MCF 10A (cell line): ENCODE measurements at regions not wholly inside any gene's neighbourhood (a gene's known extent, or its start where the extent isn't known, plus 50 kb on each side); places are given as distances from the start of the nearest gene placed in this dataset.

Source experiments
- BruUV-seq: library from RNA; stranded (reverse); fragments of 400-500 nt; replicated peaks from 2 replicates; lab custom pipeline; 2021; lab: Mats Ljungman, UMichigan
- CTCF ChIA-PET: fragments of 300-600 bp; sonication (Branson Sonifier 250); formaldehyde crosslinking; extraction: SDS; loops from one replicate; lab custom pipeline; 2021; ENCODE audit warnings: antibody characterized with exemption, inconsistent platforms; lab: Yijun Ruan, JAX
- POLR2A ChIA-PET: fragments of 300-600, 350-650 bp; sonication (Branson Sonifier 250); formaldehyde crosslinking; extraction: SDS; loops from one replicate; lab custom pipeline; 2020; ENCODE audit warnings: antibody characterized with exemption, inconsistent platforms; lab: Yijun Ruan, JAX
- DNase-seq: peaks from one replicate; pipeline ENCODE4 v3.0.0-alpha.2; 2018; ENCODE audit not compliant: unreplicated experiment
- H3K27ac Mint-ChIP-seq: one replicate; pipeline ENCODE4 v1.8.0; 2022; ENCODE audit warnings: mild to moderate bottlenecking, low read depth, mixed read lengths; ENCODE audit not compliant: unreplicated experiment
- H3K27me3 Mint-ChIP-seq: one replicate; pipeline ENCODE4 v1.8.0; 2022; ENCODE audit warnings: mixed read lengths; ENCODE audit not compliant: insufficient read depth, unreplicated experiment
- H3K36me3 Mint-ChIP-seq: one replicate; pipeline ENCODE4 v1.8.0; 2022; ENCODE audit warnings: mild to moderate bottlenecking, moderate library complexity, mixed read lengths; ENCODE audit not compliant: insufficient read depth, unreplicated experiment
- H3K4me1 Mint-ChIP-seq: one replicate; pipeline ENCODE4 v1.8.0; 2022; ENCODE audit warnings: mixed read lengths; ENCODE audit not compliant: insufficient read depth, unreplicated experiment
- H3K4me3 Mint-ChIP-seq: one replicate; pipeline ENCODE4 v1.8.0; 2022; ENCODE audit warnings: mild to moderate bottlenecking, moderate library complexity, mixed read lengths; ENCODE audit not compliant: unreplicated experiment
- H3K9me3 Mint-ChIP-seq: one replicate; pipeline ENCODE4 v1.8.0; 2022; ENCODE audit warnings: mixed read lengths; ENCODE audit not compliant: unreplicated experiment
- CTCF ChIP-seq: fragments of 200-600 bp; IDR thresholded peaks from one replicate; pipeline ENCODE4 v1.8.0; 2022; ENCODE audit warnings: antibody characterized with exemption, mild to moderate bottlenecking; ENCODE audit not compliant: unreplicated experiment
- intact Hi-C: fragments of 100-400 bp; cut with micrococcal nuclease; formaldehyde crosslinking; loops from 2 replicates; pipeline ENCODE4 v1.14.1; 2022

GRCh38 chr12:23221926-23222325 is 597.0 kb downstream of the ETNK1 start:
- no peak for DNase-seq
- intact Hi-C loops = no loop called here
- ChIA-PET CTCF (interaction anchor here (0.6 to 2.4 kb wide), 7 partner anchors 16 to 607 kb away, joined by 3 to 15 read pairs (median 3); no protein-coding TSS in a partner anchor), POLR2A (no interaction called here)
- BruUV-seq = no TSS peak
- H3K4me1 Mint-ChIP-seq = no peaks in the 10 kb centered on the region
- peaks cover 9% of the 10 kb centered on the region for H3K27me3 Mint-ChIP-seq
- H3K4me3 Mint-ChIP-seq = no peak overlapping the region
- no peaks in the 10 kb centered on the region for H3K36me3 Mint-ChIP-seq
- no peaks in the 10 kb centered on the region for H3K9me3 Mint-ChIP-seq
- H3K27ac Mint-ChIP-seq = no peak overlapping the region
- no peak for TF ChIP-seq CTCF

GRCh38 chr12:23222801-23223200 is 597.8 kb downstream of the ETNK1 start:
- Mint-ChIP-seq H3K36me3 (no peaks in the 10 kb centered on the region), H3K4me1 (no peaks in the 10 kb centered on the region), H3K4me3 (no peak overlapping the region), H3K9me3 (no peaks in the 10 kb centered on the region), H3K27ac (no peak overlapping the region), H3K27me3 (peaks cover 9% of the 10 kb centered on the region)
- no peak for TF ChIP-seq CTCF
- no TSS peak for BruUV-seq
- POLR2A ChIA-PET = no interaction called here
- CTCF ChIA-PET = interaction anchor here (0.7 kb wide), 1 partner anchor 12 kb away, joined by 3 read pairs; no protein-coding TSS in a partner anchor
- intact Hi-C loops = no loop called here
- DNase-seq = no peak

GRCh38 chr12:23228101-23228500 is 603.1 kb downstream of the ETNK1 start:
- Mint-ChIP-seq H3K4me3 (no peak overlapping the region), H3K36me3 (no peaks in the 10 kb centered on the region), H3K27me3 (peaks cover 9% of the 10 kb centered on the region), H3K9me3 (no peaks in the 10 kb centered on the region), H3K27ac (no peak overlapping the region), H3K4me1 (no peaks in the 10 kb centered on the region)
- ChIA-PET POLR2A (no interaction called here), CTCF (no interaction called here)
- no peak for DNase-seq
- no TSS peak for BruUV-seq
- no peak for TF ChIP-seq CTCF
- intact Hi-C loops = no loop called here

- ChIA-PET CTCF (no interaction called here), POLR2A (no interaction called here)
- no peaks in the 10 kb centered on the region for H3K9me3 Mint-ChIP-seq
- H3K36me3 Mint-ChIP-seq = no peaks in the 10 kb centered on the region
- no peak overlapping the region for H3K27ac Mint-ChIP-seq
- intact Hi-C loops = no loop called here
- no peaks in the 10 kb centered on the region for H3K27me3 Mint-ChIP-seq
- no peak for TF ChIP-seq CTCF
- DNase-seq = no peak
- H3K4me1 Mint-ChIP-seq = no peaks in the 10 kb centered on the region
- no peak overlapping the region for H3K4me3 Mint-ChIP-seq
- no TSS peak for BruUV-seq
These were observed 605.9 kb downstream of the ETNK1 start for GRCh38 chr12:23230899-23231298.
